ENCODE measurements at regions not wholly inside any gene's neighbourhood (a gene's known extent, or its start where the extent isn't known, plus 50 kb on each side); places are given as distances from the start of the nearest gene placed in this dataset.

DNA sequence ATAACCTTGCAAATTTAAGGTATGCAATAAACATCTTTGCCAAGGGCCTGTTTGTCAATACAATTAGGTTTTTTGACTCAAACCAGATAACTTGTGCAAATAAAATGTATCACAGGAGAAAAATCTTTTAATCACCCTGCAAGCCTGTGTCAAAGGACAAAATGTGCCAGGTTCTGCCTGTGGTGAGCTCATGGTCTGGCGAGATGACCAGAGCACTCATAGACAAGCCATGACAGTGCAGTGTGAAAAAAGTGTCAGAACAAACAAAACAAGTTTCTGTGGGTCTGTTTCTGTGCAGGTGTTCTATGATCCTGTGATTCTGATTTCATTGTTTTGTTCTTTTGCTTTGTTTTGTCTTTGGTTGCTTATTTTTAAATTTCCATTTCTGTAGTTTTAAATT, 847.2 kb downstream of the VRK1 start:
- TF ChIP-seq POLR2A (IDR thresholded peaks at IDR 0.05; ENCODE audit: extremely low read depth, insufficient read length), result no peak
- no peak overlapping the region for H3K4me3 ChIP-seq (ENCODE audit: low read depth, low read length)
- no peak for DNase-seq (ENCODE audit: low read depth)

DNA sequence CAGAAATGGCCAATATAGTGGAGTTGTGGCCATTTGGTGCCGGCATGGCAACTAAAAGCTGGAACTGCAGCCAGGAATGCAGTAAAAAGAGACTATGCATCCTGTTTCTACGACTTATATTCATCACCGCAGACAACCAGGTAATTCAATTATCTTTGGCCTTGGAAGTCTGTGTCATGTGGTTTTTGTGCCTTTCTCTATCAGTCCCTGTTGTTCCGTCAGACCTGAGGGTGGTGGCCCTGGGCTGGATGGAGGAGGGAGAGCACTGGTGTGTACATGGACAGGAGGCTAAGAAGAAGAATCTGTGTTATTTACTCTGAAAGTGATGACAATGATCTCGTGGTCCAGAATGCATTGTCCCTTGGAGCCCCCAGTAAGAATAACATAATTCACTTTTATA, 852.6 kb downstream of the VRK1 start:
- no peak overlapping the region for H3K4me3 ChIP-seq (ENCODE audit: low read depth, low read length)
- TF ChIP-seq MYC (IDR thresholded peaks at IDR 0.05; ENCODE audit: low read depth, low read length) (no peak), POLR2A (IDR thresholded peaks at IDR 0.05; ENCODE audit: extremely low read depth, insufficient read length) (no peak)
- TF ChIP-seq, protein P1, sequence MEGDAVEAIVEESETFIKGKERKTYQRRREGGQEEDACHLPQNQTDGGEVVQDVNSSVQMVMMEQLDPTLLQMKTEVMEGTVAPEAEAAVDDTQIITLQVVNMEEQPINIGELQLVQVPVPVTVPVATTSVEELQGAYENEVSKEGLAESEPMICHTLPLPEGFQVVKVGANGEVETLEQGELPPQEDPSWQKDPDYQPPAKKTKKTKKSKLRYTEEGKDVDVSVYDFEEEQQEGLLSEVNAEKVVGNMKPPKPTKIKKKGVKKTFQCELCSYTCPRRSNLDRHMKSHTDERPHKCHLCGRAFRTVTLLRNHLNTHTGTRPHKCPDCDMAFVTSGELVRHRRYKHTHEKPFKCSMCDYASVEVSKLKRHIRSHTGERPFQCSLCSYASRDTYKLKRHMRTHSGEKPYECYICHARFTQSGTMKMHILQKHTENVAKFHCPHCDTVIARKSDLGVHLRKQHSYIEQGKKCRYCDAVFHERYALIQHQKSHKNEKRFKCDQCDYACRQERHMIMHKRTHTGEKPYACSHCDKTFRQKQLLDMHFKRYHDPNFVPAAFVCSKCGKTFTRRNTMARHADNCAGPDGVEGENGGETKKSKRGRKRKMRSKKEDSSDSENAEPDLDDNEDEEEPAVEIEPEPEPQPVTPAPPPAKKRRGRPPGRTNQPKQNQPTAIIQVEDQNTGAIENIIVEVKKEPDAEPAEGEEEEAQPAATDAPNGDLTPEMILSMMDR (IDR thresholded peaks at IDR 0.05; ENCODE audit: low read depth, low read length), result no peak
- TF ChIP-seq, protein P2, sequence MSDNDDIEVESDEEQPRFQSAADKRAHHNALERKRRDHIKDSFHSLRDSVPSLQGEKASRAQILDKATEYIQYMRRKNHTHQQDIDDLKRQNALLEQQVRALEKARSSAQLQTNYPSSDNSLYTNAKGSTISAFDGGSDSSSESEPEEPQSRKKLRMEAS (IDR thresholded peaks at IDR 0.05; ENCODE audit: low read depth, low read length), result no peak
- DNase-seq (ENCODE audit: low read depth), result no peak

DNA sequence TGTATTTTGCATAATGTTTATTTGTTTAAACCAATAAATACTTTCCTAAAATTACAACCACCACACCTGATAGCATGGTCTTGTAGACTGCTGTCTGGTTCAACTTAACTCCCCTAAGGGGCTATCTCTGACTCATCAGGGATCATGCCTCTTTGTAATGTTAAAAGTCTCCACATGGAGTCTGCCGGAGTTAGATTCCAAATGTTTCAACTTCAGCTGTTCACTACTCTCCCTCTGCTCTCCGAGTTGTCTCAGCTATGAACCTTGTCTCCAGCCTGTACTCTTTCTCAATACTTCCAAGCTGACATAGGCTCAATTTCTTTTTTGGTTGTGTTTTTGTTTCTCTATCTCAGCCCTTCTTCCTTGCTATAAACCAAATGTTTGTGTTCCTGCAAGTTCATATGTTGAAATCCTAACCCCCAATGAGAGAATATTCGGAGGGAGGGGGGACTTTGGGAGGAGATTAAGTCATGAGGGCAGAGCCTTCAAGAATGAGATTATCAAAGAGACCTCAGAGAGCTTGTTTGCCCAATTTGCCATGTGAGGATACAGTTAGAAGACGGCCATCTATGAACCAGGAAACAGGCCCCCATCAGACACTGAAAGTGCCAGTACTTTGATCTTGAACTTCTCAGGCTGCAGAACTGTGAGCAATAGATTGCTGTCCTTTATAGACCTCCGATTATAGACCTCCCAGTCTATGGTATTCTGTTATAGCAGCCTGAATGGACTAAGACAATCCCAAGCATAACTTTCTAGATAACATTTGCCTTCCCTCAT, 858.2 kb downstream of the VRK1 start:
- H3K4me3 ChIP-seq (ENCODE audit: low read depth, low read length), result no peak overlapping the region
- no peak for DNase-seq (ENCODE audit: low read depth)
- TF ChIP-seq POLR2A (IDR thresholded peaks at IDR 0.05; ENCODE audit: extremely low read depth, insufficient read length) (no peak), MYC (IDR thresholded peaks at IDR 0.05; ENCODE audit: low read depth, low read length) (no peak)
- TF ChIP-seq, protein P2 (IDR thresholded peaks at IDR 0.05; ENCODE audit: low read depth, low read length), result no peak
- TF ChIP-seq, protein P1 (IDR thresholded peaks at IDR 0.05; ENCODE audit: low read depth, low read length), result no peak

DNA sequence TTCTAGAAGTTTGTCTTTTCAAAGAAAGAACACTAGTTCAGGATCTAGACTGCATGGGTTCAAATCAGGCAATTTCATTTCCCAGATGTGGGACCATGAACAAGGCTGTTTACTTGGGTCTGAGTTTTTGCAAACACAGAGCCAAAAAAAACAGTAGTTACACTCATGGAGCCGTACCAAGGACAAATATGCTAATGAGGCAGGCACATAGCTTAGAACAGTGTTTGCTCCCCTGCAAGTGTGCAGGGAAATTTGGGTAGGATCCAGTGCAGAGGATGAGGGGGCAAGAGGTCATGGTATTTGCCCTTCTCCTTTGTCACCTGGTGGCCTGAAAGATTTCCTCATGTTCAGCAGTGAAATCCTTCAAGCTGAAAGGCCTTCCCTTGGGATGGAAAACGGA, 860.4 kb downstream of the VRK1 start:
- TF ChIP-seq MYC (IDR thresholded peaks at IDR 0.05; ENCODE audit: low read depth, low read length) (no peak), POLR2A (IDR thresholded peaks at IDR 0.05; ENCODE audit: extremely low read depth, insufficient read length) (no peak)
- TF ChIP-seq, protein P2 (IDR thresholded peaks at IDR 0.05; ENCODE audit: low read depth, low read length), result no peak
- TF ChIP-seq, protein P1 (IDR thresholded peaks at IDR 0.05; ENCODE audit: low read depth, low read length), result no peak
- H3K4me3 ChIP-seq (ENCODE audit: low read depth, low read length), result no peak overlapping the region
- DNase-seq (ENCODE audit: low read depth), result no peak

DNA sequence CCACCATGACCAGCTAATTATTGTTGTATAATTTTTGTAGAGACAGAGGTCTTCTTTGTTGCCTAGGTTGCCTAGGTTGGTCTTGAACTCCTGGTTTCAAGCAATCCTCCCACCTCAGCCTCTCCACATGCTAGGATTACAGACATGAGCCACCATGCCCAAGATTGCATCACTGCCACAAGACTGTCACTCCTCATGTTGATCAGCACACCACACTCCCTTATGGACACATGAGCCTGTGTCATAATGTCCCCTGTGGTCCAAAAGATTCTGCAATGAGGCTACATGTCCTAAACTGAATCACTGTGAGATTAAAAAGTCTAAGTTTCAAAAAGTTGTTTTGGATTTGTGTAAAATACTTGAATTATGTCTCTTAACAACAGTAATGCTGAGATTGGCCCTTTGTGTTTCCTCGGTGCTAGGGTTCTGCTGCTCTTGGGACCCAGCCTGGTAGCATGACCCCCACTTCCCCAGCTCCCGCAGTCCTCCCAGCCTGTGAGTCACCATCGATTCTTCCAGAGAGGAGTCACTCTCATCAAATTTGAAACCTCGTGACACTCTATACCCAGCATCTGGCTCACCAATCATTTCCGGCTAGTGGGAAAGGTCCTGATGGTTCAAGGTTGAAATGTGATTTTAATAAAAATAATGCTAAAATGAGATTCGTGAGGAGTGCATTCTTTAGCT, 890.9 kb downstream of the VRK1 start:
- no peak overlapping the region for H3K4me3 ChIP-seq (ENCODE audit: low read depth, low read length)
- no peak for TF ChIP-seq MYC (IDR thresholded peaks at IDR 0.05; ENCODE audit: low read depth, low read length)
- TF ChIP-seq, protein P1 (IDR thresholded peaks at IDR 0.05; ENCODE audit: low read depth, low read length), result no peak
- no peak for TF ChIP-seq POLR2A (IDR thresholded peaks at IDR 0.05; ENCODE audit: extremely low read depth, insufficient read length)
- TF ChIP-seq, protein P2 (IDR thresholded peaks at IDR 0.05; ENCODE audit: low read depth, low read length), result no peak
- DNase-seq (ENCODE audit: low read depth), result no peak

DNA sequence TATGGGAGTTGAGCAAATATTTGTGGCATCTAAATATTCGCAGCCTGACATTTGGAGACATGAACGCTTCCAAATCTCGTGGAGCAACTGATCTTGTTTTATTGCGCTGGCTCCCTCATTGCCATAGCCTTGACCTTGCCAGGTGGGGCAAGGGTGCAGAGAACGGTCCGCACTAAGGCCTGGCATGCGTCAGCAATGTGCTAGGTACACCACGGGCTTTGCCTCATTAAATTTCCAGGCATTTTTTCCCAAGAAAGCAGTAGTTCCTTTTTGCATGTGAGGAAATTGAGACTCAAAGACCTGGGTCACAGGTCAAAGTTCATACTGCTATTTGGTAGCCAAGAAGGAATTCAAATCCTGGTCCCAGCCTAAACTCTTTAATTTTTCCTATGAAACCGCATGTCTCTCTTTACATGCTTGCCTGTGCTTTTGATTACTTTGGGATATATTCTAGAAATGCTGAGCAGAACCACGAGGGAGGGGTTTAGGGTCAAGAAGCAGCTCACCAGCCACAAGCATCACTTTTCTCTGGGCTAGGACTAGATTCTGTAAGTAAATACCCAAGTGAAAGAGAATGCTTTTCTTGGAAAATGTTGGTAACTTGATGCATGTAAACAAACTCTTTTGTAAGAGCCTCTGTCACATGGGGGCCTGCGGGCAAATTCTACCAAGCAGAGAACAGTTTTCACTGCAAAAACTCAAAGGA, 891.6 kb downstream of the VRK1 start:
- DNase-seq (ENCODE audit: low read depth), result no peak
- no peak overlapping the region for H3K4me3 ChIP-seq (ENCODE audit: low read depth, low read length)
- TF ChIP-seq, protein P2 (IDR thresholded peaks at IDR 0.05; ENCODE audit: low read depth, low read length), result no peak
- TF ChIP-seq MYC (IDR thresholded peaks at IDR 0.05; ENCODE audit: low read depth, low read length), result no peak
- TF ChIP-seq, protein P1 (IDR thresholded peaks at IDR 0.05; ENCODE audit: low read depth, low read length), result no peak
- TF ChIP-seq POLR2A (IDR thresholded peaks at IDR 0.05; ENCODE audit: extremely low read depth, insufficient read length), result no peak

All from NB4 (cell line).